Mucosa of descending colon (tissue), 3 donors: ENCODE measurements at regions not wholly inside any gene's neighbourhood (a gene's known extent, or its start where the extent isn't known, plus 50 kb on each side); places are given as distances from the start of the nearest gene placed in this dataset.
A peak's percentile ranks its signal among the peaks of the same experiment; 100 is the strongest.
"Not testable (repeated sequence)": the region's sequence is repeated elsewhere in the genome, so short reads cannot be mapped to it uniquely, and the experiment has no call there.

ENCODE experiments used
- ATAC-seq: fragments of 200-7000 bp; cut with Tn5 transposase; one replicate; pipeline ENCODE4 v1.9.1; 2020; ENCODE audit warnings: mild to moderate bottlenecking, moderate library complexity
- DNase-seq, 3 donors: peaks; one replicate each; pipeline ENCODE4 v3.0.0-alpha.2; 2020
- H3K36me3 ChIP-seq: fragments of 200-600 bp; one replicate; pipeline ENCODE4 v1.8.0; 2021; ENCODE audit warnings: low read depth, mild to moderate bottlenecking
- H3K4me1 ChIP-seq: fragments of 200-600 bp; one replicate; pipeline ENCODE4 v1.8.0; 2021; ENCODE audit warnings: low read depth, mild to moderate bottlenecking
- H3K4me3 ChIP-seq: fragments of 200-600 bp; one replicate; pipeline ENCODE4 v1.8.0; 2021; ENCODE audit warnings: mild to moderate bottlenecking
- H3K9me3 ChIP-seq: fragments of 200-600 bp; one replicate; pipeline ENCODE4 v1.8.0; 2021; ENCODE audit warnings: mild to moderate bottlenecking
- intact Hi-C, 2 donors: fragments of 100-400 bp; cut with DNase I in 1 of 2; cut with micrococcal nuclease in 1 of 2; formaldehyde crosslinking; loops; one replicate each; pipeline versions ENCODE4 v1.11.0 to v1.11.1; 2022; cut with DNase I, micrococcal nuclease
- donor health status: DM: no; HTN: no; CAD: no; lungs with moderate emphysema.
- donor health status: DM: no; HTN: no; CAD: no.
- donor health status: DM: no; HTN: yes; CAD: no.

GRCh38 chr9:64560833-64561232 is 724.2 kb downstream of the FOXD4L5 start:
- peak in 1 of 3 donors; percentile 25 for DNase-seq
- intact Hi-C loops, H3K4me1 ChIP-seq, H3K4me3 ChIP-seq, ATAC-seq, H3K36me3 ChIP-seq, H3K9me3 ChIP-seq: not testable (repeated sequence)
